Liver (tissue), 8 donors: ENCODE measurements at regions not wholly inside any gene's neighbourhood (a gene's known extent, or its start where the extent isn't known, plus 50 kb on each side); places are given as distances from the start of the nearest gene placed in this dataset.

ENCODE experiments used
- DNase-seq: peaks from one replicate; pipeline ENCODE4 v3.0.0-alpha.2; 2017; ENCODE audit warnings: low spot score
- H3K27ac ChIP-seq, 2 donors: one replicate each; pipeline ENCODE4 v1.7.0; 2013; ENCODE audit warnings: inconsistent platforms in 2 of 2, low read length in 2 of 2, control low read depth in 1 of 2, low read depth in 1 of 2, mild to moderate bottlenecking in 1 of 2
- H3K27me3 ChIP-seq, 4 donors: one replicate each; pipeline versions ENCODE4 v1.6.1 to v1.7.0; 2013; ENCODE audit warnings: low read length in 3 of 4, inconsistent platforms in 1 of 4, mild to moderate bottlenecking in 1 of 4, moderate library complexity in 1 of 4; ENCODE audit not compliant: control insufficient read depth in 4 of 4, insufficient read depth in 4 of 4
- H3K36me3 ChIP-seq, 4 donors: one replicate each; pipeline versions ENCODE4 v1.6.1 to v1.7.0; 2013; ENCODE audit warnings: low read length in 3 of 4, mild to moderate bottlenecking in 3 of 4, low read depth in 1 of 4, moderate library complexity in 1 of 4; ENCODE audit not compliant: control insufficient read depth in 4 of 4, insufficient read depth in 3 of 4
- H3K4me1 ChIP-seq, 4 donors: one replicate each; pipeline versions ENCODE4 v1.6.1 to v1.7.0; 2013; ENCODE audit warnings: low read length in 3 of 4, mild to moderate bottlenecking in 3 of 4, moderate library complexity in 1 of 4; ENCODE audit not compliant: control insufficient read depth in 4 of 4, insufficient read depth in 4 of 4
- H3K4me3 ChIP-seq, 3 donors: one replicate each; pipeline versions ENCODE4 v1.6.1 to v1.7.0; 2013; ENCODE audit warnings: low read length in 3 of 3, control low read depth in 1 of 3, low read depth in 1 of 3, mild to moderate bottlenecking in 1 of 3
- H3K9ac ChIP-seq, 2 donors: one replicate each; pipeline ENCODE4 v1.7.0; 2013; ENCODE audit warnings: low read length in 2 of 2, mild to moderate bottlenecking in 2 of 2, moderate library complexity in 2 of 2, control low read depth in 1 of 2, low read depth in 1 of 2
- H3K9me3 ChIP-seq, 4 donors: one replicate each; pipeline versions ENCODE4 v1.6.1 to v1.7.0; 2013; ENCODE audit warnings: low read length in 3 of 4; ENCODE audit not compliant: control insufficient read depth in 4 of 4
- EGR1 ChIP-seq, 2 donors: IDR thresholded peaks; 2 replicates each; pipeline ENCODE4 v1.6.1; 2016 to 2018; ENCODE audit warnings: antibody characterized with exemption in 2 of 2, low read depth in 2 of 2
- FOXA1 ChIP-seq: IDR thresholded peaks from 2 replicates; pipeline ENCODE4 v1.6.1; 2016; ENCODE audit warnings: antibody characterized with exemption
- FOXA2 ChIP-seq: IDR thresholded peaks from 2 replicates; pipeline ENCODE4 v1.6.1; 2016; ENCODE audit warnings: antibody characterized with exemption
- GABPA ChIP-seq, 2 donors: IDR thresholded peaks in 1 of 2; conservative IDR thresholded peaks in 1 of 2; 2 replicates each; pipeline ENCODE4 v1.6.1; 2016; ENCODE audit warnings: antibody characterized with exemption in 2 of 2, mild to moderate bottlenecking in 1 of 2, moderate library complexity in 1 of 2
- HNF4A ChIP-seq, 2 donors: conservative IDR thresholded peaks; 2 replicates each; pipeline ENCODE4 v1.6.1; 2016; ENCODE audit warnings: antibody characterized with exemption in 2 of 2, mild to moderate bottlenecking in 2 of 2
- HNF4G ChIP-seq: IDR thresholded peaks from 2 replicates; pipeline ENCODE4 v1.6.1; 2016; ENCODE audit warnings: antibody characterized with exemption
- JUND ChIP-seq, 2 donors: IDR thresholded peaks; 2 replicates each; pipeline ENCODE4 v1.6.1; 2016; ENCODE audit warnings: antibody characterized with exemption in 2 of 2
- NR2F2 ChIP-seq: IDR thresholded peaks from 2 replicates; pipeline ENCODE4 v1.6.1; 2016; ENCODE audit warnings: antibody characterized with exemption
- RAD21 ChIP-seq, 2 donors: IDR thresholded peaks; 2 replicates each; pipeline ENCODE4 v1.6.1; 2016; ENCODE audit warnings: antibody characterized with exemption in 2 of 2, mild to moderate bottlenecking in 2 of 2
- RXRA ChIP-seq, 2 donors: IDR thresholded peaks; 2 replicates each; pipeline ENCODE4 v1.6.1; 2017 to 2018; ENCODE audit warnings: antibody characterized with exemption in 2 of 2, mild to moderate bottlenecking in 1 of 2
- SP1 ChIP-seq: IDR thresholded peaks from 2 replicates; pipeline ENCODE4 v1.6.1; 2018; ENCODE audit warnings: antibody characterized with exemption, mild to moderate bottlenecking
- TAF1 ChIP-seq: conservative IDR thresholded peaks from 2 replicates; pipeline ENCODE4 v1.6.1; 2016; ENCODE audit warnings: antibody characterized with exemption, mild to moderate bottlenecking
- YY1 ChIP-seq: IDR thresholded peaks from 2 replicates; pipeline ENCODE4 v1.6.1; 2016; ENCODE audit warnings: antibody characterized with exemption, mild to moderate bottlenecking
- WGBS: extraction: QIAGEN DNeasy Blood & Tissue Kit; methylation state at CpG from one replicate; pipeline ENCODE4 v1.1.7; 2013; 5-methylcytosine and 5-hydroxymethylcytosine counted together
- TF ChIP-seq, protein P1 (sequence below): IDR thresholded peaks from 2 replicates; pipeline ENCODE4 v1.6.1; 2016; ENCODE audit warnings: antibody characterized with exemption
- TF ChIP-seq, protein P2 (sequence below): IDR thresholded peaks from 2 replicates; pipeline ENCODE4 v1.6.1; 2016; ENCODE audit warnings: antibody characterized with exemption, mild to moderate bottlenecking
- TF ChIP-seq, protein P3 (sequence below): IDR thresholded peaks from 2 replicates; pipeline ENCODE4 v1.6.1; 2016; ENCODE audit warnings: antibody characterized with exemption
- TF ChIP-seq, protein P4 (sequence below): fragments of 150-350 bp; IDR thresholded peaks from 2 replicates; pipeline ENCODE4 v1.5.1; 2017; ENCODE audit warnings: improper control_type of control experiment, low read depth, low read length; ENCODE audit not compliant: missing input control
- TF ChIP-seq, protein P5 (sequence below): IDR thresholded peaks from 2 replicates; pipeline ENCODE4 v1.6.1; 2016; ENCODE audit warnings: antibody characterized with exemption
- donor health status: healthy.
- donor health status: healthy.
- donor health status: healthy.
- donor health status: healthy.
- donor health status: healthy.

DNA sequence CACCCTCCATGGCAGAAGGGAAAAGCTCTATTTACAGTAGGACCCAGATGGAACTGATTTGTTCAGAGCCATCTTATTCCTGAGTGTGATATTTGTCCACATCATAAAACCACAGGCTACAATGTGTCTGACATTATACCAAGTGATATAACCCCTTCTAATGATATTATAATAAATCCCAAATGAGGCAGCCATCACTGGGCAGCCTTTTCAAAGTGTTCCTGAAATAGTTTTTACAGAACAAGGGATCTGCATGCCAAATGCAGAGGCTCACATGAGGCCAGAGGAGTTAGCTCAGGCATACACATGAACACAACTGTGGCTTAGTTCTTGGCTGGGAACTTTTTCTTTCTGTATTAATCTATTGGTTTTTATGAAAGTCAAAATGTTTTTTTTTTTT, 207.7 kb downstream of the MAFB start (continued):
- TF ChIP-seq RXRA (IDR thresholded peaks at IDR 0.05): no peak

DNA sequence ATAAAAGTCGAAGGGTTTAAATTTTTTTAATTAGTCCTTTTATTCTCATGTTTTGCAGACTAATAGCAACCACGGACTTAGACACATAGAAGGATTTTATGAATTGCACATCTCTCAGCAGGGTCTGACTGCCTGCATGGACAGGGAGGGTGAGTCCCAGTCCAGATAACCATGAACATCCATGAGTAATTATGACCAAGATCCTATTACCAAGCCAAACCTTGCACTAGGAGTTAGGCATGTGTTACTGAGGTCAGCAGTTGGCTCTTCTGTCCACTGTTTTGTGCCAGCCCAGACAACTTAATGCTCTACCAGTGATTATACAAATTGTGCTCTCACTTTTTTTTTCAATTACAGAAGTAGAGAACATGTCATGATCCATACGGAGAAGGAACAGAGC, 211.2 kb downstream of the MAFB start:
- 72% methylated on average over 3 of the region's 3 CpGs for WGBS
- no peak overlapping the region for H3K27ac ChIP-seq

More for the DNA sequence above, 211.2 kb downstream of the MAFB start:
- Histone ChIP-seq H3K9me3 (no peaks in the 10 kb centered on the region), H3K9ac (no peak overlapping the region), H3K4me3 (no peak overlapping the region), H3K27me3 (no peaks in the 10 kb centered on the region), H3K4me1 (no peaks in the 10 kb centered on the region), H3K36me3 (no peaks in the 10 kb centered on the region)
- DNase-seq: no peak
- TF ChIP-seq SP1 (no peak), HNF4A (conservative IDR thresholded peaks at IDR 0.05) (no peak), TAF1 (no peak), NR2F2 (no peak), JUND (IDR thresholded peaks at IDR 0.05) (no peak), RXRA (IDR thresholded peaks at IDR 0.05) (no peak), FOXA2 (no peak), FOXA1 (no peak), YY1 (no peak), EGR1 (IDR thresholded peaks at IDR 0.05; ENCODE audit: low read depth in 2 of 2) (no peak), RAD21 (IDR thresholded peaks at IDR 0.05) (no peak), GABPA (IDR thresholded peaks at IDR 0.05 in 1 of 2, conservative IDR thresholded peaks at IDR 0.05 in 1 of 2) (no peak), HNF4G (no peak)
- TF ChIP-seq, protein P1, sequence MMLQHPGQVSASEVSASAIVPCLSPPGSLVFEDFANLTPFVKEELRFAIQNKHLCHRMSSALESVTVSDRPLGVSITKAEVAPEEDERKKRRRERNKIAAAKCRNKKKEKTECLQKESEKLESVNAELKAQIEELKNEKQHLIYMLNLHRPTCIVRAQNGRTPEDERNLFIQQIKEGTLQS: no peak
- TF ChIP-seq, protein P2, sequence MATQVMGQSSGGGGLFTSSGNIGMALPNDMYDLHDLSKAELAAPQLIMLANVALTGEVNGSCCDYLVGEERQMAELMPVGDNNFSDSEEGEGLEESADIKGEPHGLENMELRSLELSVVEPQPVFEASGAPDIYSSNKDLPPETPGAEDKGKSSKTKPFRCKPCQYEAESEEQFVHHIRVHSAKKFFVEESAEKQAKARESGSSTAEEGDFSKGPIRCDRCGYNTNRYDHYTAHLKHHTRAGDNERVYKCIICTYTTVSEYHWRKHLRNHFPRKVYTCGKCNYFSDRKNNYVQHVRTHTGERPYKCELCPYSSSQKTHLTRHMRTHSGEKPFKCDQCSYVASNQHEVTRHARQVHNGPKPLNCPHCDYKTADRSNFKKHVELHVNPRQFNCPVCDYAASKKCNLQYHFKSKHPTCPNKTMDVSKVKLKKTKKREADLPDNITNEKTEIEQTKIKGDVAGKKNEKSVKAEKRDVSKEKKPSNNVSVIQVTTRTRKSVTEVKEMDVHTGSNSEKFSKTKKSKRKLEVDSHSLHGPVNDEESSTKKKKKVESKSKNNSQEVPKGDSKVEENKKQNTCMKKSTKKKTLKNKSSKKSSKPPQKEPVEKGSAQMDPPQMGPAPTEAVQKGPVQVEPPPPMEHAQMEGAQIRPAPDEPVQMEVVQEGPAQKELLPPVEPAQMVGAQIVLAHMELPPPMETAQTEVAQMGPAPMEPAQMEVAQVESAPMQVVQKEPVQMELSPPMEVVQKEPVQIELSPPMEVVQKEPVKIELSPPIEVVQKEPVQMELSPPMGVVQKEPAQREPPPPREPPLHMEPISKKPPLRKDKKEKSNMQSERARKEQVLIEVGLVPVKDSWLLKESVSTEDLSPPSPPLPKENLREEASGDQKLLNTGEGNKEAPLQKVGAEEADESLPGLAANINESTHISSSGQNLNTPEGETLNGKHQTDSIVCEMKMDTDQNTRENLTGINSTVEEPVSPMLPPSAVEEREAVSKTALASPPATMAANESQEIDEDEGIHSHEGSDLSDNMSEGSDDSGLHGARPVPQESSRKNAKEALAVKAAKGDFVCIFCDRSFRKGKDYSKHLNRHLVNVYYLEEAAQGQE: no peak
- TF ChIP-seq, protein P3, sequence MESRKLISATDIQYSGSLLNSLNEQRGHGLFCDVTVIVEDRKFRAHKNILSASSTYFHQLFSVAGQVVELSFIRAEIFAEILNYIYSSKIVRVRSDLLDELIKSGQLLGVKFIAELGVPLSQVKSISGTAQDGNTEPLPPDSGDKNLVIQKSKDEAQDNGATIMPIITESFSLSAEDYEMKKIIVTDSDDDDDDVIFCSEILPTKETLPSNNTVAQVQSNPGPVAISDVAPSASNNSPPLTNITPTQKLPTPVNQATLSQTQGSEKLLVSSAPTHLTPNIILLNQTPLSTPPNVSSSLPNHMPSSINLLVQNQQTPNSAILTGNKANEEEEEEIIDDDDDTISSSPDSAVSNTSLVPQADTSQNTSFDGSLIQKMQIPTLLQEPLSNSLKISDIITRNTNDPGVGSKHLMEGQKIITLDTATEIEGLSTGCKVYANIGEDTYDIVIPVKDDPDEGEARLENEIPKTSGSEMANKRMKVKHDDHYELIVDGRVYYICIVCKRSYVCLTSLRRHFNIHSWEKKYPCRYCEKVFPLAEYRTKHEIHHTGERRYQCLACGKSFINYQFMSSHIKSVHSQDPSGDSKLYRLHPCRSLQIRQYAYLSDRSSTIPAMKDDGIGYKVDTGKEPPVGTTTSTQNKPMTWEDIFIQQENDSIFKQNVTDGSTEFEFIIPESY: no peak
- TF ChIP-seq, protein P4, sequence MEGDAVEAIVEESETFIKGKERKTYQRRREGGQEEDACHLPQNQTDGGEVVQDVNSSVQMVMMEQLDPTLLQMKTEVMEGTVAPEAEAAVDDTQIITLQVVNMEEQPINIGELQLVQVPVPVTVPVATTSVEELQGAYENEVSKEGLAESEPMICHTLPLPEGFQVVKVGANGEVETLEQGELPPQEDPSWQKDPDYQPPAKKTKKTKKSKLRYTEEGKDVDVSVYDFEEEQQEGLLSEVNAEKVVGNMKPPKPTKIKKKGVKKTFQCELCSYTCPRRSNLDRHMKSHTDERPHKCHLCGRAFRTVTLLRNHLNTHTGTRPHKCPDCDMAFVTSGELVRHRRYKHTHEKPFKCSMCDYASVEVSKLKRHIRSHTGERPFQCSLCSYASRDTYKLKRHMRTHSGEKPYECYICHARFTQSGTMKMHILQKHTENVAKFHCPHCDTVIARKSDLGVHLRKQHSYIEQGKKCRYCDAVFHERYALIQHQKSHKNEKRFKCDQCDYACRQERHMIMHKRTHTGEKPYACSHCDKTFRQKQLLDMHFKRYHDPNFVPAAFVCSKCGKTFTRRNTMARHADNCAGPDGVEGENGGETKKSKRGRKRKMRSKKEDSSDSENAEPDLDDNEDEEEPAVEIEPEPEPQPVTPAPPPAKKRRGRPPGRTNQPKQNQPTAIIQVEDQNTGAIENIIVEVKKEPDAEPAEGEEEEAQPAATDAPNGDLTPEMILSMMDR: no peak
- TF ChIP-seq, protein P5, sequence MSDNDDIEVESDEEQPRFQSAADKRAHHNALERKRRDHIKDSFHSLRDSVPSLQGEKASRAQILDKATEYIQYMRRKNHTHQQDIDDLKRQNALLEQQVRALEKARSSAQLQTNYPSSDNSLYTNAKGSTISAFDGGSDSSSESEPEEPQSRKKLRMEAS: no peak
